ENCODE measurements at regions not wholly inside any gene's neighbourhood (a gene's known extent, or its start where the extent isn't known, plus 50 kb on each side); places are given as distances from the start of the nearest gene placed in this dataset.

DNA sequence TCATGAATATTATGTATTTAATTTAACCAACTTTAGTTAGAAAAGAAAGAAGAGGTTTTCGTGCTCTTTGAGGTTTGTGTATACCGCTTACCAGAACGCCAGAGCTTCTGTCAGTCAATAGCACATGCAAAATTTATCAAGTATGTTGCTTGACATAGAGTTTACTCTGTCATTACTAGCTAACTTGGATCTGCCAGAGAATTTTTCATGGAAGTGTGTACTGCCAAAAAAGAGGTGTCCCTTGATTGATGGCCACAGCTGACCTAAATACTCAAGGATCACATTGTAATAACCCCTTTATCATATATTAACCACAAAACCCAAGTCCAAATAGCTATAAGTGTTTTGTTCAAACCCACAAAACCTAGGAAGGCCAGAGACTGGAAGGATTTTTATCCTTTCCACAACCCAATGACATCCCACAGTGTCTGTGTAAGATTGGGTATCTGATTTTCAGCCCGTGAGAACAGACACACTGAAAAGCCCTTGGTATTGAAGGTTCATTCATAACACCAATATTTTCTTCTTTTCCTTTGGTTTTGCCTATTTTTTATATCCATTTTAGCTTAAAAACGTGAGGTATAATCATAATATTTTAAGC is 194.0 kb upstream of the EYA4 start:
- no peaks in the 10 kb centered on the region for H3K9me3 ChIP-seq (ENCODE audit: insufficient read depth in 2 of 2, low read depth in 1 of 2, low read length in 1 of 2)
- H2BK120ac ChIP-seq (replicated peaks; ENCODE audit: low read depth, low read length): no peak overlapping the region
- ChIA-PET POLR2A (ENCODE audit: partially characterized antibody) (interaction anchor here (0.5 to 1.4 kb wide), 2 partner anchors 8 to 233 kb away, joined by 3 read pairs; partner anchors contain the start of gene RPS12), CTCF (ENCODE audit: partially characterized antibody) (interaction anchor here (0.6 to 0.9 kb wide), 3 partner anchors 224 to 522 kb away, joined by 3 read pairs; no protein-coding TSS in a partner anchor)
- H3K18ac ChIP-seq (ENCODE audit: extremely low read depth, low read length): no peak overlapping the region
- no peaks in the 10 kb centered on the region for H3K27me3 ChIP-seq (replicated peaks in 1 of 4; ENCODE audit: control insufficient read depth in 3 of 4, extremely low read depth in 1 of 4, insufficient read depth in 3 of 4, low read length in 3 of 4)
- H3K23me2 ChIP-seq (ENCODE audit: low read depth, low read length): no peaks in the 10 kb centered on the region
- WGBS, 2 experiments (ENCODE audit: extremely low coverage in 1 of 2, insufficient coverage in 1 of 2, insufficient read length in 1 of 2, insufficient replicate concordance in 2 of 2, low coverage in 1 of 2, low lambda C conversion rate in 2 of 2, missing lambda C conversion rate in 1 of 2): 88% methylated on average over 5 of the region's 5 CpGs; no CpG with 5 or more reads in 1 of the 2 experiments
- H3K56ac ChIP-seq (replicated peaks; ENCODE audit: insufficient read length, low read depth, low read length): no peak overlapping the region
- no peaks in the 10 kb centered on the region for H3K79me1 ChIP-seq (ENCODE audit: low read depth, low read length)
- H4K91ac ChIP-seq (replicated peaks; ENCODE audit: insufficient read length, low read length): no peak overlapping the region
- no peak overlapping the region for H3K23ac ChIP-seq (ENCODE audit: insufficient read length)
- H4K8ac ChIP-seq (ENCODE audit: extremely low read depth, insufficient read depth, low read length): no peak overlapping the region
- H2AK5ac ChIP-seq (ENCODE audit: low read depth, low read length): no peak overlapping the region
- H3K14ac ChIP-seq (ENCODE audit: insufficient read length): no peak overlapping the region
- peaks cover 0 to 3% (median 0%) of the 10 kb centered on the region in 4 experiments; a peak in 2 of 7 replicates for H3K4me1 ChIP-seq (replicated peaks in 1 of 4; ENCODE audit: control insufficient read depth in 3 of 4, insufficient read depth in 4 of 4, low read length in 3 of 4)
- H3K79me2 ChIP-seq (ENCODE audit: control insufficient read depth in 1 of 2, insufficient read depth in 2 of 2, low read length in 2 of 2): no peaks in the 10 kb centered on the region
- H2BK15ac ChIP-seq (ENCODE audit: low read length): no peak overlapping the region
- H2BK20ac ChIP-seq (ENCODE audit: low read length): no peak overlapping the region
- no peak overlapping the region for H3K9ac ChIP-seq (replicated peaks in 1 of 4; ENCODE audit: extremely low read depth in 1 of 4, low read depth in 3 of 4, low read length in 3 of 4)
- H3K27ac ChIP-seq (ENCODE audit: low read depth, low read length): no peak overlapping the region
- no peak overlapping the region for H3K4ac ChIP-seq (replicated peaks; ENCODE audit: insufficient read length, low read depth, low read length)
- DNase-seq (ENCODE audit: low read depth in 1 of 2, low spot score in 2 of 2) (no peak), FAIRE-seq (no peak)
- H4K20me1 ChIP-seq (replicated peaks in 1 of 2; ENCODE audit: control insufficient read depth in 1 of 2, insufficient read depth in 2 of 2, low read length in 2 of 2): no peaks in the 10 kb centered on the region
- H3K4me2 ChIP-seq (ENCODE audit: insufficient read depth in 1 of 2, low read depth in 2 of 2, low read length in 2 of 2): no peak overlapping the region
- no peak overlapping the region for H4K5ac ChIP-seq (ENCODE audit: insufficient read length, low read depth, low read length)
- H3K4me3 ChIP-seq (ENCODE audit: extremely low read depth in 1 of 4, insufficient read depth in 2 of 4, low read depth in 3 of 4, low read length in 4 of 4): no peak overlapping the region
- no peak overlapping the region for H2BK5ac ChIP-seq (ENCODE audit: low read depth, low read length)
- H2AFZ ChIP-seq (ENCODE audit: low read length): no peak overlapping the region
- H3K36me3 ChIP-seq (ENCODE audit: control insufficient read depth in 2 of 4, insufficient read depth in 4 of 4, low read length in 3 of 4): no peaks in the 10 kb centered on the region
- H2BK12ac ChIP-seq (ENCODE audit: low read depth, low read length): no peak overlapping the region
- no peak for TF ChIP-seq HDAC2 (IDR thresholded peaks at IDR 0.05; ENCODE audit: borderline replicate concordance in 1 of 2, low read depth in 2 of 2, low read length in 2 of 2)
- TF ChIP-seq RNF2 (IDR thresholded peaks at IDR 0.05; ENCODE audit: borderline replicate concordance, low read depth, low read length, missing control alignments, poor library complexity, severe bottlenecking): no peak
- no peak for TF ChIP-seq RBBP5 (IDR thresholded peaks at IDR 0.05; ENCODE audit: borderline replicate concordance, low read depth, low read length)
- TF ChIP-seq GTF2F1 (IDR thresholded peaks at IDR 0.05; ENCODE audit: borderline replicate concordance, low read depth, low read length): no peak
- TF ChIP-seq MAX (IDR thresholded peaks at IDR 0.05): no peak
- TF ChIP-seq NANOG (IDR thresholded peaks at IDR 0.05; ENCODE audit: insufficient read depth, low read depth, low read length, poor library complexity, severe bottlenecking): no peak
- TF ChIP-seq USF2 (IDR thresholded peaks at IDR 0.05; ENCODE audit: low read length): no peak
- no peak for TF ChIP-seq POLR2A (IDR thresholded peaks at IDR 0.05; ENCODE audit: control extremely low read depth in 1 of 2, low read depth in 2 of 2, low read length in 2 of 2)
- TF ChIP-seq CHD1 (IDR thresholded peaks at IDR 0.05; ENCODE audit: low read depth, low read length): no peak
- TF ChIP-seq KDM4A (IDR thresholded peaks at IDR 0.05; ENCODE audit: low read depth, low read length, severe bottlenecking): no peak
- no peak for TF ChIP-seq RAD21 (IDR thresholded peaks at IDR 0.05 in 1 of 2, conservative IDR thresholded peaks at IDR 0.05 in 1 of 2; ENCODE audit: low read depth in 2 of 2, low read length in 2 of 2)

All from H1 (cell line).